Gastroesophageal sphincter (tissue), 4 donors: ENCODE measurements at regions not wholly inside any gene's neighbourhood (a gene's known extent, or its start where the extent isn't known, plus 50 kb on each side); places are given as distances from the start of the nearest gene placed in this dataset.

Source experiments
- ATAC-seq: fragments of 150-250 bp; one replicate; pipeline ENCODE4 v1.9.1; 2016; ENCODE audit warnings: mild to moderate bottlenecking, moderate library complexity
- H3K27ac ChIP-seq, 4 donors: fragments of 200-600 bp; sonication (generic) in 3 of 4; 1 replicate in 3 of 4; 2 replicates in 1 of 4; pipeline ENCODE4 v1.5.1; 2016 to 2019
- H3K27me3 ChIP-seq: fragments of 200-600 bp; sonication (generic); one replicate; pipeline ENCODE4 v1.5.1; 2019
- H3K36me3 ChIP-seq, 2 donors: fragments of 200-600 bp; sonication (generic); one replicate each; pipeline ENCODE4 v1.5.1; 2019; ENCODE audit warnings: control low read depth in 1 of 2
- H3K4me1 ChIP-seq, 3 donors: fragments of 200-600 bp; sonication (generic); 1 replicate in 2 of 3; 2 replicates in 1 of 3; pipeline ENCODE4 v1.5.1; 2016 to 2019; ENCODE audit warnings: control low read depth in 2 of 3
- H3K4me3 ChIP-seq, 2 donors: fragments of 200-600 bp; sonication (generic); one replicate each; pipeline ENCODE4 v1.5.1; 2019; ENCODE audit warnings: mild to moderate bottlenecking in 1 of 2, moderate library complexity in 1 of 2
- H3K9me3 ChIP-seq, 3 donors: fragments of 200-600 bp; sonication (generic); one replicate each; pipeline ENCODE4 v1.5.1; 2017 to 2019; ENCODE audit warnings: control low read depth in 2 of 3
- EP300 ChIP-seq: sonication (generic); formaldehyde crosslinking; IDR thresholded peaks from one replicate; pipeline ENCODE4 v1.6.1; 2017; ENCODE audit warnings: antibody characterized with exemption, mild to moderate bottlenecking
- POLR2A ChIP-seq, 2 donors: fragments of 450-650 bp; IDR thresholded peaks; one replicate each; pipeline ENCODE4 v1.6.1; 2017; ENCODE audit warnings: antibody characterized with exemption in 2 of 2, mild to moderate bottlenecking in 2 of 2, moderate library complexity in 1 of 2
- POLR2AphosphoS5 ChIP-seq: sonication (generic); formaldehyde crosslinking; IDR thresholded peaks from one replicate; pipeline ENCODE4 v1.6.1; 2017; ENCODE audit warnings: antibody characterized with exemption
- WGBS, 2 donors: methylation state at CpG; one replicate each; pipeline ENCODE4 v1.1.5; 2018; ENCODE audit warnings: low coverage in 1 of 2; 5-methylcytosine and 5-hydroxymethylcytosine counted together
- TF ChIP-seq, protein P1 (sequence below), 4 experiments: fragments of 200-600 bp in 2 of 4; fragments of 450-650 bp in 2 of 4; sonication (generic) in 1 of 4; IDR thresholded peaks; one replicate each; pipeline ENCODE4 v1.5.1; 2017 to 2019; ENCODE audit warnings: antibody characterized with exemption in 4 of 4, mild to moderate bottlenecking in 2 of 4, moderate library complexity in 2 of 4

DNA sequence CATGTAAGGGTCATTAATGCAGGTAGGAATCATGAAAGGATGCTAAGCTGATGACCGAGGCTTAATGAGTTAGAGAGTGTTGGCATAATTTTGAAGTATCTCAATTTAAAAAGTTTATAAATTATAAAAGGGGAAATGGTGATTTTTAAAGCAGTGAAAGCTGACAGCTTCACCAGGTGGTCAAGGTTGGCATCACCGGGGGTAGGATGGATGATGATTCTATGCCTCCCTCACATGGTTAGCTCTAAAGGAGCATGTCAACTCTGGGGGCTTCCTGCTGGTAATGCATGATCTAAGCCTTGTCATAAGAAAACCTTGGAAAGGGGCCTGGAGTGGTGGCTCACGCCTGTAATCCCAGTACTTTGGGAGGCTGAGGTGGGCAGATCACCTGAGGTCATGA, 89.2 kb upstream of the MARCKS start:
- no peak for ATAC-seq

DNA sequence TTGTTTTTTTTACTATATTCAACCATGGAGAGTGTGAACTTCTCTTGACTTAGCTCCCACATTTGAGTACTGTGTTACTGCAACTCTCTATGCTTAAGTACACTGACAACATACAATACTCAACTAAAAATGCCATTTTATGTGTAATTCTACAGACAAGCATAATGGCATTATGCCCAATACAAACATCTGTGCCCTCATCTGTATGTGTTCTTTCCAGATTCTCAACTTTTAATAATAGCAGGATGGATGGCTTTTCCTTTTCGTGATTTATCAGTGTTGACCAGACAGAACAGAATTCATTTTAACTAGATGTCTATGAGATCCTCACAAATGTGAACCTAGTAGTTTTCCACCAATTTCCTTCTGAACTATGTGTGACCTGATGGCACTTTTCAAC, 84.2 kb upstream of the MARCKS start:
- 89% methylated on average over 1 of the region's 1 CpG for WGBS, 2 donors
- Histone ChIP-seq H3K36me3 (no peaks in the 10 kb centered on the region), H3K4me3 (no peak overlapping the region), H3K4me1 (no peaks in the 10 kb centered on the region), H3K9me3 (no peaks in the 10 kb centered on the region), H3K27ac (no peak overlapping the region), H3K27me3 (no peaks in the 10 kb centered on the region)
- no peak for ATAC-seq
- no peak for TF ChIP-seq POLR2A (IDR thresholded peaks at IDR 0.05)
- TF ChIP-seq, protein P1, sequence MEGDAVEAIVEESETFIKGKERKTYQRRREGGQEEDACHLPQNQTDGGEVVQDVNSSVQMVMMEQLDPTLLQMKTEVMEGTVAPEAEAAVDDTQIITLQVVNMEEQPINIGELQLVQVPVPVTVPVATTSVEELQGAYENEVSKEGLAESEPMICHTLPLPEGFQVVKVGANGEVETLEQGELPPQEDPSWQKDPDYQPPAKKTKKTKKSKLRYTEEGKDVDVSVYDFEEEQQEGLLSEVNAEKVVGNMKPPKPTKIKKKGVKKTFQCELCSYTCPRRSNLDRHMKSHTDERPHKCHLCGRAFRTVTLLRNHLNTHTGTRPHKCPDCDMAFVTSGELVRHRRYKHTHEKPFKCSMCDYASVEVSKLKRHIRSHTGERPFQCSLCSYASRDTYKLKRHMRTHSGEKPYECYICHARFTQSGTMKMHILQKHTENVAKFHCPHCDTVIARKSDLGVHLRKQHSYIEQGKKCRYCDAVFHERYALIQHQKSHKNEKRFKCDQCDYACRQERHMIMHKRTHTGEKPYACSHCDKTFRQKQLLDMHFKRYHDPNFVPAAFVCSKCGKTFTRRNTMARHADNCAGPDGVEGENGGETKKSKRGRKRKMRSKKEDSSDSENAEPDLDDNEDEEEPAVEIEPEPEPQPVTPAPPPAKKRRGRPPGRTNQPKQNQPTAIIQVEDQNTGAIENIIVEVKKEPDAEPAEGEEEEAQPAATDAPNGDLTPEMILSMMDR (IDR thresholded peaks at IDR 0.05), result no peak
- no peak for TF ChIP-seq EP300
- TF ChIP-seq POLR2AphosphoS5, result no peak

More for the DNA sequence above, 89.2 kb upstream of the MARCKS start:
- Histone ChIP-seq H3K36me3 (no peaks in the 10 kb centered on the region), H3K27ac (no peak overlapping the region), H3K9me3 (no peaks in the 10 kb centered on the region), H3K27me3 (no peaks in the 10 kb centered on the region), H3K4me1 (no peaks in the 10 kb centered on the region), H3K4me3 (no peak overlapping the region)
- TF ChIP-seq POLR2A (IDR thresholded peaks at IDR 0.05) (no peak), POLR2AphosphoS5 (no peak), EP300 (no peak)
- TF ChIP-seq, protein P1 (IDR thresholded peaks at IDR 0.05), result no peak
- WGBS, 2 donors, result 87 to 100% methylated on average over 2 of the region's 3 CpGs

DNA sequence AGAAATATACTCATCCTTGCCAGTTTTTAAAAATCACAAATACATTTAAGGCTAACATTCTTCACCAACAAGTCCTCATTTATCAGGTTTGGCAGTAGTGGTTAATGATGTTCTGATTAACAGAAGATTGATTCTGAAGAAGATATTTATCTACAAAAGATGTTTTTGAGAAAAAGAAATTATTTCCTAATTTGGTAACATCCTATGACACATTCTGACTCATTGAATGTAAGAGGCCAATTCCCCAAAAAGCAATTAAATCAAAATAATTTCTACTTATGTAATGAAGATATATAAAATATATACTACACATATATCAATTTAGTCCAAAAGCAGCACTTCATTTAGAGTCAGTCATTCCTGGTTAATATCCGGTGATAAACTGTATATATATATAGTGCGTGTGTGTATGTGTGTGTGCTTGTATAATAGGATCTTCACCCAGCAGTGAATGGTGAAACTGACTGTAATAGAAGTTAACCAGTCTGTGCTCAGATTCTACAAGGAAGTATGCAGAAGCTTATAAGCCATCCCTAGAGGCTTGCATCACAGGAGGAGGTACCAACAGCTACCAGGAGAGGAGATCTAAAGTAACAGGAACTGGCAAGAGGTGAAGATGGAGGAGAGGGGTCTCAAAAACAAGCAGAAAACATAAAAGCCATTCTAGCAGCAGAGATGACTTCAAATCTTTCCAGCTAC, 82.9 kb upstream of the MARCKS start:
- TF ChIP-seq POLR2AphosphoS5, result no peak
- no peak for TF ChIP-seq EP300
- TF ChIP-seq, protein P1 (IDR thresholded peaks at IDR 0.05), result no peak
- TF ChIP-seq POLR2A (IDR thresholded peaks at IDR 0.05), result no peak
- Histone ChIP-seq H3K4me3 (no peak overlapping the region), H3K4me1 (no peaks in the 10 kb centered on the region), H3K9me3 (no peaks in the 10 kb centered on the region), H3K27me3 (no peaks in the 10 kb centered on the region), H3K27ac (no peak overlapping the region), H3K36me3 (no peaks in the 10 kb centered on the region)
- no peak for ATAC-seq
- WGBS, 2 donors, result 66 to 92% methylated on average over 2 of the region's 2 CpGs

DNA sequence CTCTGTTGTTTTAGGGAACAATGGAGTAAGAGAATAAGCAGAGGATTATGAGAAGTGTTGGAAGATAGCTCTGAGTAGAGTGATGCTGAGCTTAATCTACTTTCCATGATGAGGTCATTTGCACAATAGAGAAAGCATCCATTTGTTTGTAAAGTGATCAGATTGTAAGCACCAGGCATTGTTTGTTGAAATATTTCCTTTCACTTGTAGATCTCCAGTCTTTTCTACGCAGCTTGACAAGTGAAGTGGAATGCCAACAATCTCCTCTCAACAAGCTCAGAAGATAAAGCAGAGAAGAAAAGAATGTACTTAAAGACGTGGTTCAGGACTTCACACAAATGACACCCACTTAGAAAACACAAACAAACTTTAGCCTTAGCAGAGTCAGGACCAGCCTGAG, 80.1 kb upstream of the MARCKS start:
- no peak for ATAC-seq
- Histone ChIP-seq H3K27me3 (no peaks in the 10 kb centered on the region), H3K4me1 (no peaks in the 10 kb centered on the region), H3K9me3 (no peaks in the 10 kb centered on the region), H3K36me3 (no peaks in the 10 kb centered on the region), H3K27ac (no peak overlapping the region), H3K4me3 (no peak overlapping the region)
- TF ChIP-seq EP300 (no peak), POLR2A (IDR thresholded peaks at IDR 0.05) (no peak), POLR2AphosphoS5 (no peak)
- TF ChIP-seq, protein P1 (IDR thresholded peaks at IDR 0.05), result no peak
- 47 to 76% methylated on average over 2 of the region's 2 CpGs for WGBS, 2 donors

DNA sequence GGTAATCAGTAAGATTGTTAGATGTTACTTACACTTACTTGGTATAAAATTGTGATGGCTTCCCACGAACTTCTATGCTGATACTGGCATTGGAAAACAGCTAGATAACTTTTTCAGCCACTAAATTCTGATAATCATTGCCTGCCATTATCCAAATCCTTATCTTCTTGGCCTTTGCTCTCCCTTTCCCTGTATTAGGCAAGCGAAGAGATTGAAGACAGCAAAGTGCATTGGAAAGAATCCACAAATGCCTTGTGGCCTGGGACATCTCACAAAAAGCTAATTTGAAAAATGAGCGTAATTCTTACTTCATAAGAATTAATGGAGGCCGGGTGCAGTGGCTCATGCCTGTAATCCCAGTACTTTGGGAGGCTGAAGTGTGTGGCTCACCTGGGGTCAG, 79.5 kb upstream of the MARCKS start:
- Histone ChIP-seq H3K9me3 (no peaks in the 10 kb centered on the region), H3K4me1 (no peaks in the 10 kb centered on the region), H3K36me3 (no peaks in the 10 kb centered on the region), H3K27me3 (no peaks in the 10 kb centered on the region), H3K27ac (no peak overlapping the region), H3K4me3 (no peak overlapping the region)
- WGBS, 2 donors, result 80 to 92% methylated on average over 3 to 4 of the region's 4 CpGs
- no peak for ATAC-seq
- TF ChIP-seq POLR2A (IDR thresholded peaks at IDR 0.05) (no peak), POLR2AphosphoS5 (no peak), EP300 (no peak)
- TF ChIP-seq, protein P1 (IDR thresholded peaks at IDR 0.05), result no peak
